ENCODE measurements at regions not wholly inside any gene's neighbourhood (a gene's known extent, or its start where the extent isn't known, plus 50 kb on each side); places are given as distances from the start of the nearest gene placed in this dataset.

GRCh38 chr18:39198376-39198775 is 1632.8 kb upstream of the CELF4 start (continued):
- TF ChIP-seq RNF2 (IDR thresholded peaks at IDR 0.05; ENCODE audit: borderline replicate concordance, low read depth, low read length, missing control alignments, poor library complexity, severe bottlenecking) (no peak), CTCF (IDR thresholded peaks at IDR 0.05; ENCODE audit: control extremely low read depth in 1 of 3, insufficient read depth in 1 of 3, low read depth in 1 of 3, low read length in 3 of 3) (no peak), SIN3A (conservative IDR thresholded peaks at IDR 0.05 in 1 of 2, IDR thresholded peaks at IDR 0.05 in 1 of 2; ENCODE audit: low read depth in 1 of 2, low read length in 2 of 2) (no peak), CBX8 (IDR thresholded peaks at IDR 0.05; ENCODE audit: borderline replicate concordance, low read depth, low read length) (no peak)

Data from H1 (cell line).